Chondrocyte (in vitro differentiated cells): ENCODE measurements at regions not wholly inside any gene's neighbourhood (a gene's known extent, or its start where the extent isn't known, plus 50 kb on each side); places are given as distances from the start of the nearest gene placed in this dataset.

Experiments used
- DNase-seq: peaks from one replicate; pipeline ENCODE4 v3.0.0; 2021; ENCODE audit warnings: mixed read lengths, low spot score
- H3K27ac Mint-ChIP-seq: one replicate; pipeline ENCODE4 v1.8.0; 2021; ENCODE audit warnings: mild to moderate bottlenecking, moderate library complexity, mixed read lengths; ENCODE audit not compliant: unreplicated experiment
- H3K27me3 Mint-ChIP-seq: 2 replicates; pipeline ENCODE4 v1.8.0; 2021; ENCODE audit warnings: low read depth, mixed read lengths
- H3K36me3 Mint-ChIP-seq: 2 replicates; pipeline ENCODE4 v1.8.0; 2021; ENCODE audit warnings: low read depth, mixed read lengths
- H3K4me1 Mint-ChIP-seq: 2 replicates; pipeline ENCODE4 v1.8.0; 2021; ENCODE audit warnings: low read depth, mild to moderate bottlenecking, mixed read lengths
- H3K4me3 Mint-ChIP-seq: one replicate; pipeline ENCODE4 v1.8.0; 2021; ENCODE audit warnings: mild to moderate bottlenecking, moderate library complexity, mixed read lengths; ENCODE audit not compliant: unreplicated experiment
- H3K9me3 Mint-ChIP-seq: 2 replicates; pipeline ENCODE4 v1.8.0; 2021; ENCODE audit warnings: low read depth, mixed read lengths
- CTCF ChIP-seq: fragments of 200-600 bp; sonication (generic); IDR thresholded peaks from 2 replicates; pipeline ENCODE4 v1.5.0; 2021; ENCODE audit warnings: antibody characterized with exemption, mild to moderate bottlenecking, moderate library complexity

GRCh38 chr21:28229814-28230213 is 762.9 kb downstream of the LTN1 start:
- Mint-ChIP-seq H3K36me3 (no peaks in the 10 kb centered on the region), H3K4me3 (no peak overlapping the region), H3K9me3 (no peaks in the 10 kb centered on the region), H3K27me3 (no peaks in the 10 kb centered on the region), H3K4me1 (peaks cover 13% of the 10 kb centered on the region), H3K27ac (no peak overlapping the region)
- DNase-seq: no peak
- no peak for TF ChIP-seq CTCF

- DNase-seq: no peak
- Mint-ChIP-seq H3K4me3 (no peak overlapping the region), H3K4me1 (peaks cover 13% of the 10 kb centered on the region)
These were observed 764.1 kb downstream of the LTN1 start for GRCh38 chr21:28228636-28228995.

GRCh38 chr21:28227881-28228635 is 764.6 kb downstream of the LTN1 start:
- Mint-ChIP-seq H3K27ac (no peak overlapping the region), H3K36me3 (no peaks in the 10 kb centered on the region), H3K27me3 (no peaks in the 10 kb centered on the region), H3K4me3 (no peak overlapping the region), H3K9me3 (no peaks in the 10 kb centered on the region), H3K4me1 (peaks cover 13% of the 10 kb centered on the region)
- DNase-seq: no peak
- no peak for TF ChIP-seq CTCF

More at GRCh38 chr21:28228636-28228995, 764.1 kb downstream of the LTN1 start:
- no peaks in the 10 kb centered on the region for H3K27me3 Mint-ChIP-seq
- TF ChIP-seq CTCF: no peak
- H3K9me3 Mint-ChIP-seq: no peaks in the 10 kb centered on the region
- H3K36me3 Mint-ChIP-seq: no peaks in the 10 kb centered on the region
- no peak overlapping the region for H3K27ac Mint-ChIP-seq

- DNase-seq: no peak
- H3K4me3 Mint-ChIP-seq: no peak overlapping the region
- no peaks in the 10 kb centered on the region for H3K27me3 Mint-ChIP-seq
- H3K36me3 Mint-ChIP-seq: no peaks in the 10 kb centered on the region
- no peak overlapping the region for H3K27ac Mint-ChIP-seq
- TF ChIP-seq CTCF: no peak
- H3K4me1 Mint-ChIP-seq: peaks cover 13% of the 10 kb centered on the region
- H3K9me3 Mint-ChIP-seq: no peaks in the 10 kb centered on the region
These were observed 766.1 kb downstream of the LTN1 start for GRCh38 chr21:28226563-28226962.

GRCh38 chr21:28224191-28224726 is 768.4 kb downstream of the LTN1 start:
- peaks cover 4% of the 10 kb centered on the region for H3K9me3 Mint-ChIP-seq
- H3K36me3 Mint-ChIP-seq: no peaks in the 10 kb centered on the region
- H3K27me3 Mint-ChIP-seq: no peaks in the 10 kb centered on the region
- H3K4me1 Mint-ChIP-seq: peaks cover 19% of the 10 kb centered on the region
- DNase-seq: no peak
- H3K4me3 Mint-ChIP-seq: no peak overlapping the region
- TF ChIP-seq CTCF: no peak
- H3K27ac Mint-ChIP-seq: no peak overlapping the region
